HUES6 (cell line): ENCODE measurements at regions not wholly inside any gene's neighbourhood (a gene's known extent, or its start where the extent isn't known, plus 50 kb on each side); places are given as distances from the start of the nearest gene placed in this dataset.
"Not testable (repeated sequence)": the region's sequence is repeated elsewhere in the genome, so short reads cannot be mapped to it uniquely, and the experiment has no call there.

ENCODE experiments used
- H3K27ac ChIP-seq: 2 replicates; pipeline ENCODE4 v1.7.0; 2013; ENCODE audit warnings: low read depth, mild to moderate bottlenecking, low read length, inconsistent platforms
- H3K27me3 ChIP-seq: 2 replicates; pipeline ENCODE4 v1.6.1; 2013; ENCODE audit warnings: low read length; ENCODE audit not compliant: control insufficient read depth, insufficient read depth
- H3K36me3 ChIP-seq: 2 replicates; pipeline ENCODE4 v1.6.1; 2013; ENCODE audit warnings: low read length; ENCODE audit not compliant: control insufficient read depth, insufficient read depth
- H3K4me1 ChIP-seq: 2 replicates; pipeline ENCODE4 v1.6.1; 2013; ENCODE audit warnings: low read length; ENCODE audit not compliant: control insufficient read depth, insufficient read depth
- H3K4me3 ChIP-seq: 2 replicates; pipeline ENCODE4 v1.5.1; 2013; ENCODE audit warnings: low read depth, low read length
- H3K9ac ChIP-seq: one replicate; pipeline ENCODE4 v1.6.1; 2013; ENCODE audit warnings: mild to moderate bottlenecking, low read length
- H3K9me3 ChIP-seq: 2 replicates; pipeline ENCODE4 v1.6.1; 2013; ENCODE audit warnings: low read depth, low read length; ENCODE audit not compliant: control insufficient read depth, insufficient read depth

- H3K4me3 ChIP-seq, H3K27me3 ChIP-seq, H3K27ac ChIP-seq, H3K9ac ChIP-seq, H3K36me3 ChIP-seq, H3K4me1 ChIP-seq: not testable (repeated sequence)
- H3K9me3 ChIP-seq, result peaks cover 69% of the 10 kb centered on the region
Observed at GRCh38 chr22:10771744-10772143, 4756.2 kb upstream of the OR11H1 start.

DNA sequence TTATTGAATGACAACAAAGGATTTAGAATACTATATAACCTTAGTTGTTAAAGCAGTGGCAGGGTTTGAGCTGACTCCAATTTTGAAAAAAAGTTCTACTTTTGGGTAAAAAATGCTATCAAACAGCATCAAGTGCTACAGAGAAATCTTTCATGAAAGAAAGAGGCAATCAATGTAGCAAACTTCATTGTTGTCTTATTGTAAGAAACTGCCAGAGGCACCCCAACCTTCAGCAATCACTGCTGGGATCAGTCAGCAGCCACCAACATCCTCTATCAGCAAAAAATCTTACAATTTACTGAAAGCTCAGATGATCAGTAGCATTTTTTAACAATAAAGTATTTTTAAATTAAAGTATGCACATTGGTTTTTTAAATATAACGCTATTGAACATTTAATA lies 4754.7 kb upstream of the OR11H1 start:
- H3K4me3 ChIP-seq, H3K36me3 ChIP-seq, H3K27me3 ChIP-seq, H3K27ac ChIP-seq, H3K4me1 ChIP-seq, H3K9ac ChIP-seq: not testable (repeated sequence)
- H3K9me3 ChIP-seq, result peaks cover 70% of the 10 kb centered on the region

DNA sequence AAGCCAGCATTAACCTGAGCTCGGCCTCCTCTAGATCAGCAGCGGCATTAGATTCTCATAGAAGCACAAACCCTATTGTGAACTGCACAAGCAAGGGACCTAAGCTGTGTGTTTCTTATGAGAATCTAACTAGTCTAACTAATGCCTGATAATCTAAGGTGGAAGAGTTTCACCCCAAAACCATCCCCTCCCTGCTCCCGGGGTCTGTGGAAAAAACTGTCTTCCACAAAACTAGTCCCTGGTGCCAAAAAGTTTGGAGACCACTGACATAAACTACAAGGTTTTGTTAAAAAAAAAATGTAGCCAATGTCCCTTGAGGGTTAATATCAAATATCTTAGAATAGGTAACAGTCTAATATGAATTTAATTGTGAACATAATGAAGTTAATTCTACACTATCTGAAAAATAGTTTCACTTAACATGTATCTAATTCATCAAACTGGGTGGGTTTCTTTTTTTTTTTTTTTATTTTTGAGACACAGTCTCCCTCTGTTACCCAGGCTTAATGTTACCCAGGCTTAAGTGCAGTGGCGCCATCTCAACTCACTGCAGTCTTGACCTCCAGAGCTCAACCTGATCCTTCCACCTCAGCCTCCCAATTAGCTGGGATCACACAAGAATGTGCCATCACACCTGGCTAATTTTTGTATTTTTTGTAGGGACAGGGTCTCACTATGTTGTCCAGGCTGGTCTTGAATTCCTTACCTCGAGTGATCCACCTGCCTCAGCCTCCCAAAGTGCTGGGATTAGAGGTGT lies 4752.2 kb upstream of the OR11H1 start:
- H3K9ac ChIP-seq, H3K27me3 ChIP-seq, H3K4me1 ChIP-seq, H3K27ac ChIP-seq, H3K4me3 ChIP-seq, H3K36me3 ChIP-seq: not testable (repeated sequence)
- peaks cover 84% of the 10 kb centered on the region for H3K9me3 ChIP-seq

GRCh38 chr22:10776358-10776729 lies 4751.6 kb upstream of the OR11H1 start:
- H3K9ac ChIP-seq, H3K27ac ChIP-seq, H3K4me1 ChIP-seq, H3K4me3 ChIP-seq, H3K36me3 ChIP-seq, H3K27me3 ChIP-seq: not testable (repeated sequence)
- peaks cover 86% of the 10 kb centered on the region for H3K9me3 ChIP-seq

DNA sequence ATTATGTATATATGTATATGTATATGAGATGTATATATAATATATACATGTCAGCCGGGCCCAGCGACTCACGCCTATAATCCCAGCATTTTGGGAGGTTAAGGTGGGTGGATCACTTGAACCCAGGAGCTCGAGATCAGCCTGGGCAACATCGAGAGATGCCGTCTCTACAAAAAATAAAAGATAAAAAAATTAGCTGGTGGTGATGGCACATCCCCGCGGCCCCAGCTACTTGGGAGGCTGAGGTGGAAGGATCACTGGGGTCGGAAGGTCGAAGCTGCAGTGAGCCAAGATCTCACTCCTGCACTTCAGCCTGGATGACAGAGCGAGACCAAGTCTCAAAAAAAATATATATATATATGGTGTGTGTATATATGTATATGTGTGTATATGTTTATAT lies 4750.3 kb upstream of the OR11H1 start:
- H3K27ac ChIP-seq, H3K36me3 ChIP-seq, H3K27me3 ChIP-seq, H3K9ac ChIP-seq, H3K4me3 ChIP-seq, H3K4me1 ChIP-seq: not testable (repeated sequence)
- H3K9me3 ChIP-seq, result peaks cover 90% of the 10 kb centered on the region

DNA sequence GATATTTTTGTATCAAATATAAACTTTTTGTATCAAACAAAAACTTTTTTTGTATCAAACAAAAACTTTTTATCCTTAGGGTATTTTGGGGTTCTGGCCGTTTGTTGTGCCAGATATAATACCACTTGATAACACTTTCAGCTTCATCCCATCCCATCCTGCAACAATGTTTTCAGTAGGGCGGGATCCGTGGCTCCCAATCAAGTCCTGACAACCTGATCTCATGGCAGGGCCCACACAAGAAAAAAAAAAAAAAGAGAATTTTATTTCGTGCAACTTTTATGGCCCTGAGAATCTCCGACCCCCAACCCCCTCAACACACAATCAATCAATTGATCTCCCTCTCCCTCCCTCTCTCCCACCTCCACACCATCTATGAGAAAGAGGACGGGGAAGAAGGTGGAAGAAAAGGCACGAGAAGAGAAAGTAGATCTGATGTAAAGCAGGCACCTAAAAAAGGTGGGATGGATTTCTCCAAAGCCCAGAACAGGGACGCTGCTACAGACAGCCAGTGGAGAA lies 4749.6 kb upstream of the OR11H1 start:
- Histone ChIP-seq H3K27ac (no peak overlapping the region), H3K4me3 (no peak overlapping the region), H3K9ac (no peak overlapping the region), H3K9me3 (peaks cover 89% of the 10 kb centered on the region), H3K36me3 (no peaks in the 10 kb centered on the region), H3K4me1 (no peaks in the 10 kb centered on the region), H3K27me3 (no peaks in the 10 kb centered on the region)

GRCh38 chr22:10779200-10779599 lies 4748.8 kb upstream of the OR11H1 start:
- not testable (repeated sequence) for H3K4me3 ChIP-seq, H3K36me3 ChIP-seq, H3K27me3 ChIP-seq, H3K4me1 ChIP-seq, H3K27ac ChIP-seq, H3K9ac ChIP-seq
- peaks cover 88% of the 10 kb centered on the region for H3K9me3 ChIP-seq

DNA sequence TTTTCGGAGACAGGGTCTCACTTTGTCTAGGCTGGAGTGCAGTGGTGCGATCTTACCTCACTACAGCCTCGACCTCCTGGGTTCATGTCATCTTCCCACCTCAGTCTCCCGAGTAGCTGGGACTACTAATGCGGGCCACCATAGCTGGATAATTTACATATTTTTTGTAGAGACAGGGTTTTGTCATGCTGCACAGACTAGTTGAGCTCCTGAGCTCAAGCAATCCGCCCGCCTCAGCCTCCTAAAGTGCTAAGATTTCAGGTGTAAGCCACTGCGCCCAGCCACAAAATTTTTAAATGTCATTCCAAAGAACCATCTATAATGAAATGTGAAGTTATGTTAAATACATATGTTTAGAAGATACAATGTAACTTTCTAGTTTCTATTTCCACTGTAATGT lies 4747.7 kb upstream of the OR11H1 start:
- Histone ChIP-seq H3K9me3 (peaks cover 79% of the 10 kb centered on the region), H3K9ac (no peak overlapping the region), H3K36me3 (no peaks in the 10 kb centered on the region), H3K4me3 (peak overlapping the region; percentile 2; the same call in 1 of the 2 replicates), H3K27ac (no peak overlapping the region), H3K27me3 (no peaks in the 10 kb centered on the region), H3K4me1 (no peaks in the 10 kb centered on the region)

- no peaks in the 10 kb centered on the region for H3K4me1 ChIP-seq
Observed at GRCh38 chr22:10781571-10782403, 4746.2 kb upstream of the OR11H1 start.

More at GRCh38 chr22:10781571-10782403, 4746.2 kb upstream of the OR11H1 start:
- Histone ChIP-seq H3K9ac (no peak overlapping the region), H3K27ac (no peak overlapping the region), H3K4me3 (no peak overlapping the region), H3K36me3 (no peaks in the 10 kb centered on the region), H3K27me3 (no peaks in the 10 kb centered on the region), H3K9me3 (peaks cover 68% of the 10 kb centered on the region)
